Hepatocyte (in vitro differentiated cells): ENCODE measurements at regions not wholly inside any gene's neighbourhood (a gene's known extent, or its start where the extent isn't known, plus 50 kb on each side); places are given as distances from the start of the nearest gene placed in this dataset.

Experiments used
- DNase-seq: peaks from one replicate; pipeline ENCODE4 v3.0.0-alpha.2; 2016; ENCODE audit warnings: low spot score
- H2AFZ ChIP-seq: fragments of 200-600 bp; sonication (generic); 2 replicates; pipeline ENCODE4 v1.6.0; 2016; ENCODE audit warnings: antibody characterized with exemption, mild to moderate bottlenecking
- H3K27ac ChIP-seq: fragments of 200-600 bp; sonication (generic); 2 replicates; pipeline ENCODE4 v1.5.1; 2016; ENCODE audit warnings: mild to moderate bottlenecking
- H3K27me3 ChIP-seq: fragments of 200-600 bp; sonication (generic); 2 replicates; pipeline ENCODE4 v1.6.1; 2016
- H3K36me3 ChIP-seq: fragments of 200-600 bp; sonication (generic); replicated peaks from 2 replicates; pipeline ENCODE4 v1.5.1; 2016; ENCODE audit warnings: low read depth; ENCODE audit not compliant: insufficient read depth
- H3K4me1 ChIP-seq: fragments of 200-600 bp; sonication (generic); 2 replicates; pipeline ENCODE4 v1.5.1; 2016; ENCODE audit warnings: mild to moderate bottlenecking, moderate library complexity; ENCODE audit not compliant: insufficient read depth
- H3K4me2 ChIP-seq: fragments of 200-600 bp; sonication (generic); 2 replicates; pipeline ENCODE4 v1.6.0; 2016
- H3K4me3 ChIP-seq: fragments of 200-600 bp; sonication (generic); 2 replicates; pipeline ENCODE4 v1.5.1; 2016; ENCODE audit warnings: mild to moderate bottlenecking
- H3K79me2 ChIP-seq: fragments of 200-600 bp; sonication (generic); 2 replicates; pipeline ENCODE4 v1.6.0; 2017; ENCODE audit warnings: mild to moderate bottlenecking
- H3K9me2 ChIP-seq: fragments of 200-600 bp; sonication (generic); replicated peaks from 2 replicates; pipeline ENCODE4 v1.6.0; 2017; ENCODE audit warnings: mild to moderate bottlenecking; ENCODE audit not compliant: insufficient read depth
- H3K9me3 ChIP-seq: fragments of 200-600 bp; sonication (generic); 2 replicates; pipeline ENCODE4 v1.5.1; 2016; ENCODE audit warnings: low read depth, mild to moderate bottlenecking
- H4K20me1 ChIP-seq: fragments of 200-600 bp; sonication (generic); 2 replicates; pipeline ENCODE4 v1.6.0; 2016; ENCODE audit warnings: mild to moderate bottlenecking; ENCODE audit not compliant: insufficient read depth, poor library complexity, severe bottlenecking
- EZH2 ChIP-seq: fragments of 200-600 bp; sonication (generic); IDR thresholded peaks from 2 replicates; pipeline ENCODE4 v1.6.1; 2016; ENCODE audit warnings: antibody characterized with exemption, mild to moderate bottlenecking, borderline replicate concordance
- EZH2phosphoT487 ChIP-seq: fragments of 200-600 bp; sonication (generic); IDR thresholded peaks from one replicate; pipeline ENCODE4 v1.6.1; 2018; ENCODE audit warnings: antibody characterized with exemption, mild to moderate bottlenecking, low read depth, moderate library complexity; ENCODE audit not compliant: unreplicated experiment, severe bottlenecking
- WGBS: methylation state at CpG from one replicate; pipeline ENCODE4 v1.1.6; 2016; ENCODE audit warnings: low lambda C conversion rate; ENCODE audit errors: missing lambda C conversion rate; 5-methylcytosine and 5-hydroxymethylcytosine counted together
- TF ChIP-seq, protein P1 (sequence below): fragments of 200-600 bp; sonication (generic); IDR thresholded peaks from 2 replicates; pipeline ENCODE4 v1.5.1; 2016; ENCODE audit warnings: antibody characterized with exemption, mild to moderate bottlenecking; ENCODE audit not compliant: poor library complexity

GRCh38 chr12:76143343-76144244 lies 59.1 kb upstream of the NAP1L1 start:
- Histone ChIP-seq H2AFZ (no peak overlapping the region), H3K4me1 (no peaks in the 10 kb centered on the region), H3K4me3 (no peak overlapping the region), H3K4me2 (no peak overlapping the region), H3K79me2 (no peaks in the 10 kb centered on the region), H3K27ac (no peak overlapping the region), H4K20me1 (no peaks in the 10 kb centered on the region), H3K9me2 (no peaks in the 10 kb centered on the region), H3K36me3 (no peaks in the 10 kb centered on the region), H3K27me3 (no peaks in the 10 kb centered on the region), H3K9me3 (no peaks in the 10 kb centered on the region)
- DNase-seq: no peak
- 73% methylated on average over 6 of the region's 6 CpGs for WGBS
- TF ChIP-seq, protein P1, sequence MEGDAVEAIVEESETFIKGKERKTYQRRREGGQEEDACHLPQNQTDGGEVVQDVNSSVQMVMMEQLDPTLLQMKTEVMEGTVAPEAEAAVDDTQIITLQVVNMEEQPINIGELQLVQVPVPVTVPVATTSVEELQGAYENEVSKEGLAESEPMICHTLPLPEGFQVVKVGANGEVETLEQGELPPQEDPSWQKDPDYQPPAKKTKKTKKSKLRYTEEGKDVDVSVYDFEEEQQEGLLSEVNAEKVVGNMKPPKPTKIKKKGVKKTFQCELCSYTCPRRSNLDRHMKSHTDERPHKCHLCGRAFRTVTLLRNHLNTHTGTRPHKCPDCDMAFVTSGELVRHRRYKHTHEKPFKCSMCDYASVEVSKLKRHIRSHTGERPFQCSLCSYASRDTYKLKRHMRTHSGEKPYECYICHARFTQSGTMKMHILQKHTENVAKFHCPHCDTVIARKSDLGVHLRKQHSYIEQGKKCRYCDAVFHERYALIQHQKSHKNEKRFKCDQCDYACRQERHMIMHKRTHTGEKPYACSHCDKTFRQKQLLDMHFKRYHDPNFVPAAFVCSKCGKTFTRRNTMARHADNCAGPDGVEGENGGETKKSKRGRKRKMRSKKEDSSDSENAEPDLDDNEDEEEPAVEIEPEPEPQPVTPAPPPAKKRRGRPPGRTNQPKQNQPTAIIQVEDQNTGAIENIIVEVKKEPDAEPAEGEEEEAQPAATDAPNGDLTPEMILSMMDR: no peak

- Histone ChIP-seq H3K9me2 (no peaks in the 10 kb centered on the region), H3K36me3 (no peaks in the 10 kb centered on the region), H4K20me1 (no peaks in the 10 kb centered on the region), H2AFZ (no peak overlapping the region), H3K4me1 (no peaks in the 10 kb centered on the region), H3K4me2 (no peak overlapping the region), H3K4me3 (no peak overlapping the region), H3K79me2 (no peaks in the 10 kb centered on the region), H3K9me3 (no peaks in the 10 kb centered on the region), H3K27me3 (no peaks in the 10 kb centered on the region), H3K27ac (no peak overlapping the region)
- 83% methylated on average over 3 of the region's 3 CpGs for WGBS
- TF ChIP-seq EZH2phosphoT487 (no peak), EZH2 (no peak)
- TF ChIP-seq, protein P1: no peak
- DNase-seq: no peak
Observed at GRCh38 chr12:76142305-76142704, 57.8 kb upstream of the NAP1L1 start.

DNA sequence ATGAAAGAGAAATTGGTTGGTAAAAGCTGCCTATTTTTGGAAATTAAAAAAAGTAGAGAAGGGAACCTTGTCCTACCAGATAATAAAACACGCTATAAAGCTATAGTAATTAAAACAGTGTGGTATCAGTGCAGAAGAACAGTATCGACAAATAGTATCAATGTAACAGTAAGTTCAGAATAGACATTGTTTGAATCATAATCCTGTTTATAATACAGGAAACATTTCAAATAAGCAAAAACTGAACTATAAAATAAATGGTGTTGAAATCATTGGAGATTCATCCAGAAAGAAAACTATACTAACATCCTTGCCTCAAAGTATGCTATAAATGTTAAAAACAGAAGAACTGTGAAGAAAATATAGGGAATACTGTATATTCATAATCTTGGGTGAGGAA lies 54.2 kb upstream of the NAP1L1 start:
- no peak for TF ChIP-seq EZH2
- TF ChIP-seq, protein P1: no peak
- no peak for TF ChIP-seq EZH2phosphoT487
- no peak for DNase-seq
- H3K9me3 ChIP-seq: no peaks in the 10 kb centered on the region
- no peaks in the 10 kb centered on the region for H3K4me1 ChIP-seq
- no peaks in the 10 kb centered on the region for H3K36me3 ChIP-seq
- WGBS: 96% methylated on average over 2 of the region's 2 CpGs
- no peaks in the 10 kb centered on the region for H4K20me1 ChIP-seq
- H3K27me3 ChIP-seq: no peaks in the 10 kb centered on the region
- no peak overlapping the region for H2AFZ ChIP-seq
- H3K4me3 ChIP-seq: no peak overlapping the region
- no peaks in the 10 kb centered on the region for H3K79me2 ChIP-seq
- no peak overlapping the region for H3K27ac ChIP-seq
- H3K9me2 ChIP-seq: no peaks in the 10 kb centered on the region
- no peak overlapping the region for H3K4me2 ChIP-seq
